Endothelial cell of hepatic sinusoid (primary cell): ENCODE measurements at regions not wholly inside any gene's neighbourhood (a gene's known extent, or its start where the extent isn't known, plus 50 kb on each side); places are given as distances from the start of the nearest gene placed in this dataset.
"Not testable (repeated sequence)": the region's sequence is repeated elsewhere in the genome, so short reads cannot be mapped to it uniquely, and the experiment has no call there.

Experiments used
- in situ Hi-C: cut with HindIII; loops from 2 replicates; pipeline ENCODE4 v1.10.0; 2017; ENCODE audit warnings: low sequenced_read_pairs

- in situ Hi-C loops = no loop called here
Observed at GRCh38 chr17:22131740-22132139, 439.4 kb downstream of the KCNJ18 start.

GRCh38 chr17:22138861-22139469 lies 446.6 kb downstream of the KCNJ18 start:
- in situ Hi-C loops = no loop called here

- in situ Hi-C loops = no loop called here
Observed at GRCh38 chr17:22142091-22142490, 449.8 kb downstream of the KCNJ18 start.

GRCh38 chr17:22145605-22146178 lies 453.4 kb downstream of the KCNJ18 start:
- in situ Hi-C loops = no loop called here

GRCh38 chr17:22158364-22158763 lies 466.0 kb downstream of the KCNJ18 start:
- in situ Hi-C loops = no loop called here

GRCh38 chr17:22161376-22161775 lies 469.1 kb downstream of the KCNJ18 start:
- in situ Hi-C loops = no loop called here

GRCh38 chr17:22171631-22172030 lies 479.3 kb downstream of the KCNJ18 start:
- in situ Hi-C loops = no loop called here

- in situ Hi-C loops = no loop called here
Observed at GRCh38 chr17:22193113-22193512, 500.8 kb downstream of the KCNJ18 start.

- in situ Hi-C loops = not testable (repeated sequence)
Observed at GRCh38 chr17:22200187-22200586, 507.9 kb downstream of the KCNJ18 start.

- in situ Hi-C loops = no loop called here
Observed at GRCh38 chr17:22202702-22203101, 510.4 kb downstream of the KCNJ18 start.

- in situ Hi-C loops = no loop called here
Observed at GRCh38 chr17:22203208-22203715, 510.9 kb downstream of the KCNJ18 start.

- in situ Hi-C loops = not testable (repeated sequence)
Observed at GRCh38 chr17:22204076-22204475, 511.8 kb downstream of the KCNJ18 start.

- in situ Hi-C loops = not testable (repeated sequence)
Observed at GRCh38 chr17:22210212-22210611, 517.9 kb downstream of the KCNJ18 start.

- in situ Hi-C loops = not testable (repeated sequence)
Observed at GRCh38 chr17:22213169-22213568, 520.8 kb downstream of the KCNJ18 start.

GRCh38 chr17:22217135-22217534 lies 524.8 kb downstream of the KCNJ18 start:
- in situ Hi-C loops = no loop called here

- in situ Hi-C loops = no loop called here
Observed at GRCh38 chr17:22221344-22221743, 529.0 kb downstream of the KCNJ18 start.

GRCh38 chr17:22226477-22226876 lies 534.2 kb downstream of the KCNJ18 start:
- in situ Hi-C loops = not testable (repeated sequence)

GRCh38 chr17:22226932-22227331 lies 534.6 kb downstream of the KCNJ18 start:
- in situ Hi-C loops = not testable (repeated sequence)

- in situ Hi-C loops = not testable (repeated sequence)
Observed at GRCh38 chr17:22227699-22228553, 535.6 kb downstream of the KCNJ18 start.

- in situ Hi-C loops = not testable (repeated sequence)
Observed at GRCh38 chr17:22229821-22230220, 537.5 kb downstream of the KCNJ18 start.

GRCh38 chr17:22233382-22233781 lies 541.1 kb downstream of the KCNJ18 start:
- in situ Hi-C loops = no loop called here

- in situ Hi-C loops = no loop called here
Observed at GRCh38 chr17:22242472-22242871, 550.1 kb downstream of the KCNJ18 start.
